Osteocyte (in vitro differentiated cells): ENCODE measurements at regions not wholly inside any gene's neighbourhood (a gene's known extent, or its start where the extent isn't known, plus 50 kb on each side); places are given as distances from the start of the nearest gene placed in this dataset.
A peak's percentile ranks its signal among the peaks of the same experiment; 100 is the strongest.
"Not testable (repeated sequence)": the region's sequence is repeated elsewhere in the genome, so short reads cannot be mapped to it uniquely, and the experiment has no call there.

Experiments used
- DNase-seq: peaks from one replicate; pipeline ENCODE4 v3.0.0; 2021; ENCODE audit warnings: mixed read lengths; ENCODE audit not compliant: unreplicated experiment; ENCODE audit errors: extremely low spot score
- H3K27ac Mint-ChIP-seq: one replicate; pipeline ENCODE4 v1.8.0; 2021; ENCODE audit warnings: mild to moderate bottlenecking, mixed read lengths; ENCODE audit not compliant: unreplicated experiment
- H3K27me3 Mint-ChIP-seq: one replicate; pipeline ENCODE4 v1.8.0; 2021; ENCODE audit warnings: mixed read lengths; ENCODE audit not compliant: unreplicated experiment
- H3K36me3 Mint-ChIP-seq: one replicate; pipeline ENCODE4 v1.8.0; 2021; ENCODE audit warnings: mixed read lengths; ENCODE audit not compliant: unreplicated experiment
- H3K4me1 Mint-ChIP-seq: one replicate; pipeline ENCODE4 v1.8.0; 2021; ENCODE audit warnings: mixed read lengths; ENCODE audit not compliant: unreplicated experiment
- H3K4me3 Mint-ChIP-seq: one replicate; pipeline ENCODE4 v1.8.0; 2021; ENCODE audit warnings: mild to moderate bottlenecking, moderate library complexity, mixed read lengths; ENCODE audit not compliant: unreplicated experiment
- H3K9me3 Mint-ChIP-seq: one replicate; pipeline ENCODE4 v1.8.0; 2021; ENCODE audit warnings: mixed read lengths; ENCODE audit not compliant: unreplicated experiment
- CTCF ChIP-seq: fragments of 200-600 bp; sonication (generic); IDR thresholded peaks from 2 replicates; pipeline ENCODE4 v1.5.0; 2021; ENCODE audit warnings: antibody characterized with exemption, mild to moderate bottlenecking, moderate library complexity

DNA sequence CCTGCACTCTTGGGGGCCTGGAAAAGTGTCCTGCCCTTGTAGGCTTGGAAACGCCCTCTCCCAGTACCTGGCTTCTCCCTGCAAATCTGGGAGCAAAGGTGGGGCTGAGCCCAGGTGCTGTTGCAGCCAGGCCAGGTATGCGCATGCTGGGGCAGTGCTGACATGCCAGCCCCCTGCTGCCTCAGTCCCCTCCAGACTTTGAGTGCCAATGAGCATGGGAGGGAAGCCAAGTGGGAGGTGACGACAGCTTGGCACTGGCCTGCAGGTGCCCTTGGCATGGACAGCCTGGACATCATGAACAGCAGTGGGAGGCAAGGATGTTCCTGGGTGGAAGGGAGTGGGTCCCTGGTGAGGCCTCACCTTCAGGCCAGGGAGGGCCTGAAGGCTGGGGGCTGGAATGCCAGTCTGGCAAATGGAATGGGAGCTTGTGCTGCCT lies 1494.4 kb upstream of the NUDT12 start:
- Mint-ChIP-seq H3K4me1 (peaks cover 8% of the 10 kb centered on the region), H3K9me3 (peaks cover 14% of the 10 kb centered on the region), H3K27ac (no peak overlapping the region), H3K27me3 (no peaks in the 10 kb centered on the region), H3K4me3 (no peak overlapping the region), H3K36me3 (no peaks in the 10 kb centered on the region)
- no peak for TF ChIP-seq CTCF
- DNase-seq: no peak

GRCh38 chr5:105054406-105054805 lies 1491.8 kb upstream of the NUDT12 start:
- Mint-ChIP-seq H3K27ac (no peak overlapping the region), H3K4me1 (peaks cover 8% of the 10 kb centered on the region), H3K4me3 (no peak overlapping the region), H3K9me3 (peaks cover 26% of the 10 kb centered on the region), H3K27me3 (no peaks in the 10 kb centered on the region), H3K36me3 (peaks cover 2% of the 10 kb centered on the region)
- no peak for TF ChIP-seq CTCF
- no peak for DNase-seq

DNA sequence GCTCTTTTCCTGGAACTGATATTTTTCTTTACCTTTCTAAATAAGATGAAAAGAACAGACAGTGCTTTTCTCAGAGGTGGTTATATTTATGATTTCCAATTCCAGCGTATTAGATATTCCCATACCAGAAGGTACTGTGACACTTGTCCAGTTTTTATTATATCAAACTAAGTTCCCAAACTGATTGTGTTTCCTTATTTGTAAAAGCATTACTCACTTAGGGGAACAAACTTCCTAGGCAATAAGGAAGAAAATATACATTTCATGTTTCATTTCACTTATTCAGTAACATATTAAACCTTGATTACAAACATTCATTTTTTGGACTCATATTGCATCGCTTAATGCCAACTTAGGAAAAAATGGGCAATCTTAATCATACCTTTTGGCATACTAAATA lies 1480.0 kb upstream of the NUDT12 start:
- H3K36me3 Mint-ChIP-seq: no peaks in the 10 kb centered on the region
- no peaks in the 10 kb centered on the region for H3K4me1 Mint-ChIP-seq
- H3K4me3 Mint-ChIP-seq: no peak overlapping the region
- H3K27me3 Mint-ChIP-seq: no peaks in the 10 kb centered on the region
- DNase-seq: no peak
- H3K27ac Mint-ChIP-seq: no peak overlapping the region
- no peak for TF ChIP-seq CTCF
- H3K9me3 Mint-ChIP-seq: no peaks in the 10 kb centered on the region

GRCh38 chr5:105036814-105037213 lies 1474.2 kb upstream of the NUDT12 start:
- H3K27ac Mint-ChIP-seq, H3K4me3 Mint-ChIP-seq, H3K27me3 Mint-ChIP-seq, H3K9me3 Mint-ChIP-seq, H3K36me3 Mint-ChIP-seq, DNase-seq: not testable (repeated sequence)
- peaks cover 12% of the 10 kb centered on the region for H3K4me1 Mint-ChIP-seq

DNA sequence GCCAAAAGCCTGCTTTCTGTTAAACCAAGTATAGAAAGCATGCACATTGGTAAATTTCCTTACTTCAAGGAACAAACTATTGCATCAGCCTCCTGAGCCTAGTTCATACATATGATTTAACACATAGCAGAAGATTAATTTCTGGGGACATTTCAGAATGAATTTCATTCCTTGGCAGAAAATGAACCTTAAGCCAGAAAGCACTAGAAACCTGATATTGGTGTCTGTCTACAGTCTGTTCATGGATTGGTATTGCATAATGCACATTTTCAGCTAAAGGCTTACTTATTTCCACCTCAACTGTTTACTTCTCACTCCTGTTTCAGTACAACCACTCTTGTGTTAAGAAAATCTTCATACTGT lies 1471.8 kb upstream of the NUDT12 start:
- H3K36me3 Mint-ChIP-seq: no peaks in the 10 kb centered on the region
- TF ChIP-seq CTCF: no peak
- H3K27ac Mint-ChIP-seq: peak overlapping the region; percentile 82
- H3K4me1 Mint-ChIP-seq: peaks cover 12% of the 10 kb centered on the region
- no peak overlapping the region for H3K4me3 Mint-ChIP-seq
- H3K27me3 Mint-ChIP-seq: no peaks in the 10 kb centered on the region
- peaks cover 7% of the 10 kb centered on the region for H3K9me3 Mint-ChIP-seq
- DNase-seq: no peak
